Esophagus muscularis mucosa (tissue), 4 donors: ENCODE measurements at regions not wholly inside any gene's neighbourhood (a gene's known extent, or its start where the extent isn't known, plus 50 kb on each side); places are given as distances from the start of the nearest gene placed in this dataset.

Source experiments
- EP300 ChIP-seq: sonication (generic); formaldehyde crosslinking; IDR thresholded peaks from one replicate; pipeline ENCODE4 v1.6.1; 2017; ENCODE audit warnings: antibody characterized with exemption
- POLR2A ChIP-seq: fragments of 450-650 bp; IDR thresholded peaks from one replicate; pipeline ENCODE4 v1.6.1; 2017; ENCODE audit warnings: antibody characterized with exemption, moderate library complexity, mild to moderate bottlenecking, low read depth
- POLR2AphosphoS5 ChIP-seq, 2 donors: sonication (generic); formaldehyde crosslinking; IDR thresholded peaks; one replicate each; pipeline ENCODE4 v1.6.1; 2017; ENCODE audit warnings: antibody characterized with exemption in 2 of 2
- TF ChIP-seq, protein P1 (sequence below), 3 experiments: fragments of 200-600 bp in 2 of 3; fragments of 450-650 bp in 1 of 3; sonication (generic) in 2 of 3; IDR thresholded peaks; one replicate each; pipeline ENCODE4 v1.5.1; 2017 to 2019; ENCODE audit warnings: antibody characterized with exemption in 3 of 3, mild to moderate bottlenecking in 2 of 3, moderate library complexity in 1 of 3

DNA sequence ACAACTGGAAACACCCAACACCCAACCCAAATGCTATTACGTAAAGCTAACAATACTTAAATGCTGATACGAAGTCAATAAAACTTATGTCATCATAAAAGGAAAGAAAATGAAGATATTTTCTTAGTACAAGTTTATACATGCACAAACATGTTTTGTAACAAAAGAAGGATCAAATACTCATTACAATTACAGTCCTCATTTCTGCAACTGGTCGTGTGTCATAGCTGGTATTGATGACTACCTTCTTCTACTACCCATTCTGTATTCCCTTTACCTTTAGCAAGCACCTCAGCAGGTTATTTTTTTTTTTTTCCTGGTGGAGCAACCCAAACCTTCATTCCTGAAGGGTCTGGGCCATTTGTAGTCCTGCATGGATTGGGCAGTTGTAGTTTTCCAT, 1298.5 kb downstream of the SUCLG1 start:
- TF ChIP-seq, protein P1, sequence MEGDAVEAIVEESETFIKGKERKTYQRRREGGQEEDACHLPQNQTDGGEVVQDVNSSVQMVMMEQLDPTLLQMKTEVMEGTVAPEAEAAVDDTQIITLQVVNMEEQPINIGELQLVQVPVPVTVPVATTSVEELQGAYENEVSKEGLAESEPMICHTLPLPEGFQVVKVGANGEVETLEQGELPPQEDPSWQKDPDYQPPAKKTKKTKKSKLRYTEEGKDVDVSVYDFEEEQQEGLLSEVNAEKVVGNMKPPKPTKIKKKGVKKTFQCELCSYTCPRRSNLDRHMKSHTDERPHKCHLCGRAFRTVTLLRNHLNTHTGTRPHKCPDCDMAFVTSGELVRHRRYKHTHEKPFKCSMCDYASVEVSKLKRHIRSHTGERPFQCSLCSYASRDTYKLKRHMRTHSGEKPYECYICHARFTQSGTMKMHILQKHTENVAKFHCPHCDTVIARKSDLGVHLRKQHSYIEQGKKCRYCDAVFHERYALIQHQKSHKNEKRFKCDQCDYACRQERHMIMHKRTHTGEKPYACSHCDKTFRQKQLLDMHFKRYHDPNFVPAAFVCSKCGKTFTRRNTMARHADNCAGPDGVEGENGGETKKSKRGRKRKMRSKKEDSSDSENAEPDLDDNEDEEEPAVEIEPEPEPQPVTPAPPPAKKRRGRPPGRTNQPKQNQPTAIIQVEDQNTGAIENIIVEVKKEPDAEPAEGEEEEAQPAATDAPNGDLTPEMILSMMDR (IDR thresholded peaks at IDR 0.05), result no peak
- no peak for TF ChIP-seq POLR2A
- no peak for TF ChIP-seq EP300
- TF ChIP-seq POLR2AphosphoS5 (IDR thresholded peaks at IDR 0.05), result no peak
